IMR-90 (cell line): ENCODE measurements at regions not wholly inside any gene's neighbourhood (a gene's known extent, or its start where the extent isn't known, plus 50 kb on each side); places are given as distances from the start of the nearest gene placed in this dataset.

Source experiments
- ATAC-seq: fragments of 200-7000 bp; cut with Tn5 transposase; 2 replicates; pipeline ENCODE4 v1.9.1; 2020; ENCODE audit warnings: low read depth, mild to moderate bottlenecking, moderate library complexity
- BruUV-seq: library from RNA; stranded (reverse); fragments of 400-500 nt; replicated peaks from 2 replicates; lab custom pipeline; 2021; lab: Mats Ljungman, UMichigan
- CTCF ChIA-PET: fragments of 300-600 bp; formaldehyde crosslinking; extraction: SDS; loops from one replicate; lab custom pipeline; 2021; ENCODE audit warnings: antibody characterized with exemption; lab: Yijun Ruan, JAX
- POLR2A ChIA-PET: fragments of 300-600 bp; sonication (Branson Sonifier 250); formaldehyde crosslinking; loops from one replicate; lab custom pipeline; 2022; ENCODE audit warnings: antibody characterized with exemption; ENCODE audit not compliant: unreplicated experiment; lab: Charles Lee
- DNase-seq: peaks from one replicate; pipeline ENCODE4 v3.0.0; 2013
- H2AFZ ChIP-seq: replicated peaks from 2 replicates; pipeline ENCODE3; 2013; ENCODE audit warnings: low read length, mild to moderate bottlenecking; ENCODE audit not compliant: poor library complexity
- H2AK5ac ChIP-seq: 2 replicates; pipeline ENCODE4 v1.6.1; 2013; ENCODE audit warnings: low read depth, low read length, inconsistent platforms
- H2AK9ac ChIP-seq: replicated peaks from 2 replicates; pipeline ENCODE3; 2013; ENCODE audit warnings: mild to moderate bottlenecking, low read depth, low read length, moderate library complexity; ENCODE audit not compliant: poor library complexity
- H2BK120ac ChIP-seq: 2 replicates; pipeline ENCODE4 v1.6.1; 2013; ENCODE audit warnings: low read depth, low read length, inconsistent platforms
- H2BK15ac ChIP-seq: 3 replicates; pipeline ENCODE4 v1.6.1; 2013; ENCODE audit warnings: low read depth, low read length, inconsistent platforms
- H2BK20ac ChIP-seq: 2 replicates; pipeline ENCODE4 v1.6.1; 2013; ENCODE audit warnings: low read depth, mild to moderate bottlenecking, inconsistent platforms, low read length, moderate library complexity
- H2BK5ac ChIP-seq: 2 replicates; pipeline ENCODE4 v1.6.1; 2013; ENCODE audit warnings: mild to moderate bottlenecking, low read depth, low read length, inconsistent platforms; ENCODE audit not compliant: poor library complexity, severe bottlenecking
- H3K14ac ChIP-seq: replicated peaks from 2 replicates; pipeline ENCODE4 v1.6.1; 2013; ENCODE audit warnings: low read depth, low read length, inconsistent platforms
- H3K18ac ChIP-seq: 2 replicates; pipeline ENCODE4 v1.6.1; 2013; ENCODE audit warnings: low read depth, low read length, control low read depth
- H3K23ac ChIP-seq: 2 replicates; pipeline ENCODE4 v1.6.1; 2013; ENCODE audit warnings: low read depth, low read length, inconsistent platforms
- H3K27ac ChIP-seq: 2 replicates; pipeline ENCODE4 v1.5.1; 2013; ENCODE audit warnings: mild to moderate bottlenecking, control low read depth, low read length; ENCODE audit not compliant: insufficient read depth
- H3K27me3 ChIP-seq: 2 replicates; pipeline ENCODE4 v1.6.1; 2013; ENCODE audit warnings: low read length; ENCODE audit not compliant: control insufficient read depth, insufficient read depth
- H3K36me3 ChIP-seq: 2 replicates; pipeline ENCODE4 v1.6.1; 2013; ENCODE audit warnings: low read length, mixed read lengths; ENCODE audit not compliant: control insufficient read depth, insufficient read depth
- H3K4ac ChIP-seq: 2 replicates; pipeline ENCODE4 v1.6.1; 2013; ENCODE audit warnings: low read depth, low read length, inconsistent platforms
- H3K4me1 ChIP-seq: 2 replicates; pipeline ENCODE4 v1.6.1; 2013; ENCODE audit warnings: low read length, mixed read lengths; ENCODE audit not compliant: control insufficient read depth, insufficient read depth
- H3K4me2 ChIP-seq: 2 replicates; pipeline ENCODE4 v1.6.1; 2013; ENCODE audit warnings: low read depth, mild to moderate bottlenecking, control low read depth, low read length, moderate library complexity
- H3K4me3 ChIP-seq: 2 replicates; pipeline ENCODE4 v1.5.1; 2013; ENCODE audit warnings: low read depth, mild to moderate bottlenecking, control low read depth, low read length, moderate library complexity; ENCODE audit not compliant: insufficient read depth
- H3K56ac ChIP-seq: 2 replicates; pipeline ENCODE4 v1.6.1; 2013; ENCODE audit warnings: low read length, inconsistent platforms; ENCODE audit not compliant: insufficient read depth; ENCODE audit errors: extremely low read depth
- H3K79me1 ChIP-seq, 2 experiments: 2 replicates each; pipeline ENCODE4 v1.6.1; 2013; ENCODE audit warnings: low read length in 2 of 2, inconsistent platforms in 1 of 2, low read depth in 1 of 2
- H3K9ac ChIP-seq: 2 replicates; pipeline ENCODE4 v1.6.1; 2013; ENCODE audit warnings: low read depth, low read length, control low read depth
- H3K9me1 ChIP-seq: 2 replicates; pipeline ENCODE4 v1.6.1; 2013; ENCODE audit warnings: low read length, inconsistent platforms; ENCODE audit not compliant: insufficient read depth
- H3K9me3 ChIP-seq: 2 replicates; pipeline ENCODE4 v1.6.1; 2013; ENCODE audit warnings: low read length; ENCODE audit not compliant: control insufficient read depth, insufficient read depth
- H4K20me1 ChIP-seq: 2 replicates; pipeline ENCODE4 v1.6.1; 2013; ENCODE audit warnings: low read length, inconsistent platforms; ENCODE audit not compliant: insufficient read depth
- H4K5ac ChIP-seq: 2 replicates; pipeline ENCODE4 v1.6.1; 2013; ENCODE audit warnings: mild to moderate bottlenecking, low read depth, low read length, control low read depth
- H4K8ac ChIP-seq, 2 experiments: 2 replicates each; pipeline ENCODE4 v1.6.1; 2013; ENCODE audit warnings: low read depth in 2 of 2, low read length in 2 of 2, control low read depth in 1 of 2, inconsistent platforms in 1 of 2
- H4K91ac ChIP-seq: 2 replicates; pipeline ENCODE4 v1.6.1; 2013; ENCODE audit warnings: low read depth, low read length, inconsistent platforms; ENCODE audit not compliant: insufficient read depth
- BHLHE40 ChIP-seq: fragments of 150-350 bp; IDR thresholded peaks from 2 replicates; pipeline ENCODE4 v1.6.1; 2016; ENCODE audit warnings: mild to moderate bottlenecking, low read depth, low read length
- CEBPB ChIP-seq: IDR thresholded peaks from 2 replicates; pipeline ENCODE4 v1.6.1; 2012; ENCODE audit warnings: low read depth, low read length, improper control_type of control experiment
- CHD1 ChIP-seq: IDR thresholded peaks from 2 replicates; pipeline ENCODE4 v1.6.1; 2012; ENCODE audit warnings: low read depth, low read length, improper control_type of control experiment
- FOS ChIP-seq: fragments of 150-350 bp; IDR thresholded peaks from 2 replicates; pipeline ENCODE4 v1.6.1; 2016; ENCODE audit warnings: low read depth, low read length
- MAFK ChIP-seq: IDR thresholded peaks from 2 replicates; pipeline ENCODE4 v1.6.1; 2012; ENCODE audit warnings: low read depth, low read length, improper control_type of control experiment
- MAZ ChIP-seq: IDR thresholded peaks from 2 replicates; pipeline ENCODE4 v1.6.1; 2012; ENCODE audit warnings: low read depth, mild to moderate bottlenecking, low read length, improper control_type of control experiment, moderate library complexity, borderline replicate concordance
- POLR2A ChIP-seq: IDR thresholded peaks from 2 replicates; pipeline ENCODE4 v1.6.1; 2012; ENCODE audit warnings: mild to moderate bottlenecking, low read depth, low read length
- RAD21 ChIP-seq: IDR thresholded peaks from 2 replicates; pipeline ENCODE4 v1.6.1; 2012; ENCODE audit warnings: low read length, improper control_type of control experiment
- RCOR1 ChIP-seq: IDR thresholded peaks from 2 replicates; pipeline ENCODE4 v1.6.1; 2012; ENCODE audit warnings: mild to moderate bottlenecking, low read length, improper control_type of control experiment; ENCODE audit not compliant: insufficient replicate concordance
- RFX5 ChIP-seq: IDR thresholded peaks from 2 replicates; pipeline ENCODE4 v1.8.0; 2012; ENCODE audit warnings: low read depth, mild to moderate bottlenecking, low read length, moderate library complexity
- SMC3 ChIP-seq: fragments of 150-350 bp; IDR thresholded peaks from 2 replicates; pipeline ENCODE4 v1.6.1; 2016; ENCODE audit warnings: low read depth, mild to moderate bottlenecking, antibody characterized with exemption, low read length, moderate library complexity
- WGBS, 2 experiments: methylation state at CpG; one replicate each; pipeline versions ENCODE4 v1.1.5 to v1.1.7; 2013; ENCODE audit warnings: missing lambda C conversion rate in 2 of 2; ENCODE audit not compliant: insufficient read length in 1 of 2; ENCODE audit errors: extremely low coverage in 2 of 2; 5-methylcytosine and 5-hydroxymethylcytosine counted together
- dilution Hi-C: fragments of 300-500 bp; cut with HindIII; formaldehyde crosslinking; loops from one replicate; pipeline ENCODE4 v1.14.3; 2018; ENCODE audit warnings: low sequenced_read_pairs; ENCODE audit not compliant: unreplicated experiment
- in situ Hi-C: fragments of 300-500 bp; cut with MboI; formaldehyde crosslinking; loops from 3 replicates; pipeline ENCODE4 v1.14.3; 2019; ENCODE audit warnings: low sequenced_read_pairs, inconsistent platforms, mixed read lengths
- intact Hi-C: fragments of 100-400 bp; cut with micrococcal nuclease; formaldehyde crosslinking; loops from 2 replicates; pipeline ENCODE4 v1.10.0; 2022
- TF ChIP-seq, protein P1 (sequence below): fragments of 150-350 bp; IDR thresholded peaks from 2 replicates; pipeline ENCODE4 v1.6.1; 2017; ENCODE audit warnings: mild to moderate bottlenecking, antibody characterized with exemption, low read length, low read depth
- TF ChIP-seq, protein P2 (sequence below): fragments of 150-350 bp; IDR thresholded peaks from 2 replicates; pipeline ENCODE4 v1.6.1; 2016; ENCODE audit warnings: low read depth, mild to moderate bottlenecking, low read length, moderate library complexity, borderline replicate concordance
- TF ChIP-seq, protein P3 (sequence below): conservative IDR thresholded peaks from 2 replicates; pipeline ENCODE4 v1.5.1; 2012; ENCODE audit warnings: mild to moderate bottlenecking, low read depth, low read length, improper control_type of control experiment

DNA sequence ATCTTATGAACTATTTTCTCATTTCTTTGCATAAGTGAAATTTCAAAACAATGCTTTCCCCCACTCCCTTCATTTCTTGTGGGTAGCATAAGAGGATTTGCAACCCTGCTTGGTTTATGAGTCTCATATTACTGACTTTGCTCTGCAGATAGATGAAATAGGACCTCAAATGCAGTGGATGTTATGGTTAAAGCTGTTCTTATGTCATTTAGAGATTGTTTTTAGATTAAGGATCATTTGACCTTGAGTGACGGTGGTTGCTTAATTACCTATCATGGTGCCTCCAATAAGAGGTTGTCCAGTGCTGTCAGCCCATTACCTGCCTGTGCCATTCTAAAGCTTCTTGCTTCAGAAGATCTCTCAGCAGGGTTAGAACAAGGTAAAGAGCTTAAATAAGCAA lies 351.4 kb upstream of the ATP2B1 start:
- CTCF ChIA-PET: no interaction called here
- WGBS, 2 experiments: no CpG with 5 or more reads among the region's 1 CpG
- H4K91ac ChIP-seq: no peak overlapping the region

More for the DNA sequence above, 351.4 kb upstream of the ATP2B1 start:
- H2AFZ ChIP-seq: no peak overlapping the region
- no peak overlapping the region for H2AK5ac ChIP-seq
- H3K4me1 ChIP-seq: peaks cover 5% of the 10 kb centered on the region
- H3K4me3 ChIP-seq: no peak overlapping the region
- H3K4me2 ChIP-seq: no peak overlapping the region
- no peak overlapping the region for H4K8ac ChIP-seq
- intact Hi-C loops (no loop called here), in situ Hi-C loops (no loop called here), dilution Hi-C loops (no loop called here)
- no peak overlapping the region; the same call in 1 of the 2 replicates for H2BK20ac ChIP-seq
- H3K4ac ChIP-seq: no peak overlapping the region
- DNase-seq (peak; percentile 30), ATAC-seq (0 out of 2 replicates have a peak, but pooled peaks have one; percentile 23)
- H4K5ac ChIP-seq: no peak overlapping the region
- no peaks in the 10 kb centered on the region for H3K36me3 ChIP-seq
- H3K18ac ChIP-seq: peak overlapping the region; percentile 39; the same call in 1 of the 2 replicates
- no peak overlapping the region for H2BK120ac ChIP-seq
- no peak overlapping the region for H3K9ac ChIP-seq
- H3K14ac ChIP-seq: no peak overlapping the region
- H3K56ac ChIP-seq: no peak overlapping the region
- TF ChIP-seq RAD21: no peak
- no peak for TF ChIP-seq POLR2A
- TF ChIP-seq FOS: no peak
- no peak for TF ChIP-seq BHLHE40
- TF ChIP-seq, protein P1, sequence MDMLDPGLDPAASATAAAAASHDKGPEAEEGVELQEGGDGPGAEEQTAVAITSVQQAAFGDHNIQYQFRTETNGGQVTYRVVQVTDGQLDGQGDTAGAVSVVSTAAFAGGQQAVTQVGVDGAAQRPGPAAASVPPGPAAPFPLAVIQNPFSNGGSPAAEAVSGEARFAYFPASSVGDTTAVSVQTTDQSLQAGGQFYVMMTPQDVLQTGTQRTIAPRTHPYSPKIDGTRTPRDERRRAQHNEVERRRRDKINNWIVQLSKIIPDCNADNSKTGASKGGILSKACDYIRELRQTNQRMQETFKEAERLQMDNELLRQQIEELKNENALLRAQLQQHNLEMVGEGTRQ: no peak
- no peak for TF ChIP-seq SMC3
- TF ChIP-seq MAFK: no peak
- TF ChIP-seq, protein P2, sequence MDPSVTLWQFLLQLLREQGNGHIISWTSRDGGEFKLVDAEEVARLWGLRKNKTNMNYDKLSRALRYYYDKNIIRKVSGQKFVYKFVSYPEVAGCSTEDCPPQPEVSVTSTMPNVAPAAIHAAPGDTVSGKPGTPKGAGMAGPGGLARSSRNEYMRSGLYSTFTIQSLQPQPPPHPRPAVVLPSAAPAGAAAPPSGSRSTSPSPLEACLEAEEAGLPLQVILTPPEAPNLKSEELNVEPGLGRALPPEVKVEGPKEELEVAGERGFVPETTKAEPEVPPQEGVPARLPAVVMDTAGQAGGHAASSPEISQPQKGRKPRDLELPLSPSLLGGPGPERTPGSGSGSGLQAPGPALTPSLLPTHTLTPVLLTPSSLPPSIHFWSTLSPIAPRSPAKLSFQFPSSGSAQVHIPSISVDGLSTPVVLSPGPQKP: no peak
- no peak for TF ChIP-seq CEBPB
- TF ChIP-seq CHD1: no peak
- no peak for TF ChIP-seq MAZ
- TF ChIP-seq RCOR1: no peak
- TF ChIP-seq RFX5: no peak
- TF ChIP-seq, protein P3, sequence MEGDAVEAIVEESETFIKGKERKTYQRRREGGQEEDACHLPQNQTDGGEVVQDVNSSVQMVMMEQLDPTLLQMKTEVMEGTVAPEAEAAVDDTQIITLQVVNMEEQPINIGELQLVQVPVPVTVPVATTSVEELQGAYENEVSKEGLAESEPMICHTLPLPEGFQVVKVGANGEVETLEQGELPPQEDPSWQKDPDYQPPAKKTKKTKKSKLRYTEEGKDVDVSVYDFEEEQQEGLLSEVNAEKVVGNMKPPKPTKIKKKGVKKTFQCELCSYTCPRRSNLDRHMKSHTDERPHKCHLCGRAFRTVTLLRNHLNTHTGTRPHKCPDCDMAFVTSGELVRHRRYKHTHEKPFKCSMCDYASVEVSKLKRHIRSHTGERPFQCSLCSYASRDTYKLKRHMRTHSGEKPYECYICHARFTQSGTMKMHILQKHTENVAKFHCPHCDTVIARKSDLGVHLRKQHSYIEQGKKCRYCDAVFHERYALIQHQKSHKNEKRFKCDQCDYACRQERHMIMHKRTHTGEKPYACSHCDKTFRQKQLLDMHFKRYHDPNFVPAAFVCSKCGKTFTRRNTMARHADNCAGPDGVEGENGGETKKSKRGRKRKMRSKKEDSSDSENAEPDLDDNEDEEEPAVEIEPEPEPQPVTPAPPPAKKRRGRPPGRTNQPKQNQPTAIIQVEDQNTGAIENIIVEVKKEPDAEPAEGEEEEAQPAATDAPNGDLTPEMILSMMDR: no peak
- no peaks in the 10 kb centered on the region for H3K79me1 ChIP-seq
- H4K20me1 ChIP-seq: no peaks in the 10 kb centered on the region
- no peak overlapping the region for H2BK5ac ChIP-seq
- no peaks in the 10 kb centered on the region for H3K9me3 ChIP-seq
- no peaks in the 10 kb centered on the region for H3K27me3 ChIP-seq
- H2BK15ac ChIP-seq: no peak overlapping the region
- no peak overlapping the region for H3K27ac ChIP-seq
- no peak overlapping the region for H2AK9ac ChIP-seq
- no peak overlapping the region for H3K23ac ChIP-seq
- POLR2A ChIA-PET: no interaction called here
- no peaks in the 10 kb centered on the region; the same call in 1 of the 2 replicates for H3K9me1 ChIP-seq
- BruUV-seq: no TSS peak
